Activated B cell treated with CpG ODN at 0.5 μM for 24 hours (primary cell): ENCODE measurements at regions not wholly inside any gene's neighbourhood (a gene's known extent, or its start where the extent isn't known, plus 50 kb on each side); places are given as distances from the start of the nearest gene placed in this dataset.

Experiments used
- ATAC-seq: fragments of 200-7000 bp; cut with Tn5 transposase; one replicate; pipeline ENCODE4 v1.10.0; 2021; ENCODE audit warnings: low read depth, mild to moderate bottlenecking, moderate library complexity
- CTCF ChIA-PET: fragments of 350-600 bp; sonication (Branson Sonifier 250); formaldehyde crosslinking; loops from one replicate; lab custom pipeline; 2021; ENCODE audit warnings: antibody characterized with exemption; lab: Charles Lee
- POLR2A ChIA-PET: fragments of 350-600 bp; sonication (Branson Sonifier 250); formaldehyde crosslinking; loops from one replicate; lab custom pipeline; 2021; ENCODE audit warnings: antibody characterized with exemption; lab: Charles Lee
- DNase-seq: peaks from one replicate; pipeline ENCODE4 v3.0.0; 2022
- H3K27ac Mint-ChIP-seq: one replicate; pipeline ENCODE4 v1.8.0; 2020; ENCODE audit warnings: mixed read lengths
- H3K27me3 Mint-ChIP-seq: one replicate; pipeline ENCODE4 v1.8.0; 2021; ENCODE audit warnings: mixed read lengths
- H3K36me3 Mint-ChIP-seq: one replicate; pipeline ENCODE4 v1.8.0; 2021; ENCODE audit warnings: low read depth, mixed read lengths
- H3K4me1 Mint-ChIP-seq: one replicate; pipeline ENCODE4 v1.8.0; 2021; ENCODE audit warnings: mixed read lengths
- H3K4me3 Mint-ChIP-seq: one replicate; pipeline ENCODE4 v1.8.0; 2020; ENCODE audit warnings: mild to moderate bottlenecking, mixed read lengths
- H3K9me3 Mint-ChIP-seq: one replicate; pipeline ENCODE4 v1.8.0; 2020; ENCODE audit warnings: mixed read lengths
- intact Hi-C: fragments of 100-400 bp; cut with micrococcal nuclease; formaldehyde crosslinking; loops from one replicate; pipeline ENCODE4 v1.15.1; 2024
- TF ChIP-seq, protein P1 (sequence below): fragments of 200-600 bp; IDR thresholded peaks from one replicate; pipeline ENCODE4 v1.8.0; 2022; ENCODE audit warnings: antibody characterized with exemption, mild to moderate bottlenecking

DNA sequence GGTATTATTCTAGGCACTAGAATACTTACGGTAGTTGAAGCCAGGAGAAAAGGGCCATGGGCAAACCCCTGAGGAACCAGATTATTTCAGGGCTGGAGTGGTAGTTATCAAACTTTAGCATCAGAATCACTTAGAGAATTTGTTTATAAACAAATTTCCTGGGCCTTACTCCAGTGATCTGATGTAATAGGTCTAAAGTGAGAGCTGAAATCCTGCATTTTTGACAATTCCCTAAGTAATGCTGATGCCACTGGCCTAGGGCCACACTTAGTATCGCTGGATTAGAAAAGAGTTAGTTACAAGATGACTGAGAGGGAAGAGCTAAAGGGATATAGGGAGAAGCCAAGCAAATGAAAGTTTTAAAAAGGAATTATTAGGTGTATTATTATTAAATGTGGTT, 412.5 kb upstream of the THRB start:
- H3K27ac Mint-ChIP-seq, result no peak overlapping the region
- intact Hi-C loops, result no loop called here

DNA sequence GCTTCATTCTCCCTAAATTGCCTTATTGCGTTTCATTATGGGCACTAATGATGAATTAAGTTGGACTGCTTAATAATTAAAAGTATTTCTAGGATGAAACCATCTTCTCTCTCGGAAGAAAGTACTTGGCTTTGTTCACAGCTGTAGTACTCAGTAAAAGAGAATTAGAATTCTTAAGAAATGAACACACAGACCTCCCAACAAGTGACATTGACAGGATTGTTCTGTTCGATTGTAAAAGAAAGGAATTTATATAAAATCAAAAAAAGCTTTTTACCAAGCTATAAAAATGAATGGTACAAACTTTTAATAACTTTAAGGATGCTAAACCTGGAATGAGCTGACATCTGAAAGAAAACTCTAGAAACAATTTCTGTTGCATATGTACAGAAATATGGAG, 416.4 kb upstream of the THRB start:
- no peak for ATAC-seq
- TF ChIP-seq, protein P1, sequence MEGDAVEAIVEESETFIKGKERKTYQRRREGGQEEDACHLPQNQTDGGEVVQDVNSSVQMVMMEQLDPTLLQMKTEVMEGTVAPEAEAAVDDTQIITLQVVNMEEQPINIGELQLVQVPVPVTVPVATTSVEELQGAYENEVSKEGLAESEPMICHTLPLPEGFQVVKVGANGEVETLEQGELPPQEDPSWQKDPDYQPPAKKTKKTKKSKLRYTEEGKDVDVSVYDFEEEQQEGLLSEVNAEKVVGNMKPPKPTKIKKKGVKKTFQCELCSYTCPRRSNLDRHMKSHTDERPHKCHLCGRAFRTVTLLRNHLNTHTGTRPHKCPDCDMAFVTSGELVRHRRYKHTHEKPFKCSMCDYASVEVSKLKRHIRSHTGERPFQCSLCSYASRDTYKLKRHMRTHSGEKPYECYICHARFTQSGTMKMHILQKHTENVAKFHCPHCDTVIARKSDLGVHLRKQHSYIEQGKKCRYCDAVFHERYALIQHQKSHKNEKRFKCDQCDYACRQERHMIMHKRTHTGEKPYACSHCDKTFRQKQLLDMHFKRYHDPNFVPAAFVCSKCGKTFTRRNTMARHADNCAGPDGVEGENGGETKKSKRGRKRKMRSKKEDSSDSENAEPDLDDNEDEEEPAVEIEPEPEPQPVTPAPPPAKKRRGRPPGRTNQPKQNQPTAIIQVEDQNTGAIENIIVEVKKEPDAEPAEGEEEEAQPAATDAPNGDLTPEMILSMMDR, result no peak
- Mint-ChIP-seq H3K27me3 (no peaks in the 10 kb centered on the region), H3K36me3 (no peaks in the 10 kb centered on the region), H3K4me3 (no peak overlapping the region), H3K4me1 (no peaks in the 10 kb centered on the region), H3K9me3 (peaks cover 3% of the 10 kb centered on the region), H3K27ac (no peak overlapping the region)
- CTCF ChIA-PET, result no interaction called here
- intact Hi-C loops, result no loop called here
- DNase-seq, result no peak
- POLR2A ChIA-PET, result no interaction called here

More for the DNA sequence above, 412.5 kb upstream of the THRB start:
- H3K9me3 Mint-ChIP-seq, result peaks cover 5% of the 10 kb centered on the region
- TF ChIP-seq, protein P1, result no peak
- CTCF ChIA-PET, result no interaction called here
- no peak for ATAC-seq
- no peak for DNase-seq
- no peak overlapping the region for H3K4me3 Mint-ChIP-seq
- POLR2A ChIA-PET, result no interaction called here
- no peaks in the 10 kb centered on the region for H3K4me1 Mint-ChIP-seq
- no peaks in the 10 kb centered on the region for H3K36me3 Mint-ChIP-seq
- no peaks in the 10 kb centered on the region for H3K27me3 Mint-ChIP-seq

DNA sequence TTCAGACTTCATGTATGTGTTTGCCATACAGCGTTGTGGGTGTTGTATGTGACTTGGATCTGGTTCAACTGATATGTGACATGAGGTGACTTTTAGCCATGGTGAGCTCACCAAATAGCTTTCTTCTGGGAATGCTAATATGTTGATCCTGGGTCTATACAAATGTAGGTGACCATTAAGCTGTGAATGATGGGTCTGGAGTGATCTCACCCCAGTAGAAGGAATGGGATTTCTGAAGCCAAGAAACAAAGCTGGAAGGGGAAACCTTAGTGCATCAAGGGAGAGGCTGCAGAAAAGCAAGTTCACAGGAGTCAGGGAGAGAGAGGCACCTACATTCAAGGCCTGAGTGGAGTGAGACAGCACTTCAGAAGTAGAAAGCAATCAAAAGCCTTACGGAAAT, 421.0 kb upstream of the THRB start:
- Mint-ChIP-seq H3K9me3 (no peaks in the 10 kb centered on the region), H3K27ac (no peak overlapping the region), H3K36me3 (no peaks in the 10 kb centered on the region), H3K27me3 (no peaks in the 10 kb centered on the region), H3K4me1 (no peaks in the 10 kb centered on the region), H3K4me3 (no peak overlapping the region)
- ChIA-PET CTCF (no interaction called here), POLR2A (no interaction called here)
- intact Hi-C loops, result no loop called here
- no peak for DNase-seq
- no peak for ATAC-seq
- TF ChIP-seq, protein P1, result no peak

DNA sequence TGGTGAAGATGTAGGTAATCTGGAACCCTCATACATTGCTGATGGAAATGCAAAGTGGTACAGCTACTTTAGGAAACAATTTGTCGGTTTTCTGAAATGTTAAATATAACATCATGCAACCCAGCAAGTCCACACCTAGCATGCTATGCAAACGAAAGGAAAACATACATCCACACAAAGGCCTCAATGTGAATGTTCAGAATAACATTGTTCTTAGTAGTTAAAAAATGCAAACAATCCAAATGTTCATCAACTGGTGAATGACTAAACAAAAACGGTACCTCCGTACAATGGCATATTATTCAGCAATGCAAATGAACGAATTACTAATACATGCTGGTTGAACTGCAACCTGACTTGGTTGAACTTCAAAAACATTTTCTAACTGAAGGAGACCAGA, 423.3 kb upstream of the THRB start:
- no peaks in the 10 kb centered on the region for H3K36me3 Mint-ChIP-seq
- H3K9me3 Mint-ChIP-seq, result no peaks in the 10 kb centered on the region
- no peak overlapping the region for H3K27ac Mint-ChIP-seq
- intact Hi-C loops, result no loop called here
- no peak overlapping the region for H3K4me3 Mint-ChIP-seq
- H3K27me3 Mint-ChIP-seq, result no peaks in the 10 kb centered on the region
- ATAC-seq (no peak), DNase-seq (no peak)
- ChIA-PET POLR2A (no interaction called here), CTCF (no interaction called here)
- H3K4me1 Mint-ChIP-seq, result no peaks in the 10 kb centered on the region
- TF ChIP-seq, protein P1, result no peak

DNA sequence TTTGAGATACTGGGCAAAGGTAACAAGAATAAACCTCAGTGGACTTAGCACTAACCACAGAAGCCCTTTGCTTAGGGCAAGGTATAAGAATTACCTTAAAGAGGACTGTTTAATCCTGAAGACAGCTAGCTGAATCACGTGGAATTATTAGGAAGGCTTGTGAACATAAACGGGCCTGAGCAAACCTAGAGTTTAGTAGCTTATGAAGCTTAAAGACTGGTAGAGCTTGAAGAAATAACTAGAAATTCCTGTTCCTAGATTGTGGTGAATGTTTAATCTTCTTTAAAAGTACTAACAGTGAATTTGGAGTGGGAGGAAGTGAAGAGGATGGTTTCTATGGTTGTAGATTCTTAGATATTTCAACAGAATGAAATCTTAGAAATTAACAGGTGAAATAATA, 428.9 kb upstream of the THRB start:
- POLR2A ChIA-PET, result no interaction called here
- no peak for DNase-seq
- Mint-ChIP-seq H3K4me3 (no peak overlapping the region), H3K27me3 (no peaks in the 10 kb centered on the region), H3K4me1 (no peaks in the 10 kb centered on the region), H3K9me3 (no peaks in the 10 kb centered on the region), H3K36me3 (no peaks in the 10 kb centered on the region), H3K27ac (no peak overlapping the region)
- ATAC-seq, result no peak
- intact Hi-C loops, result no loop called here
- CTCF ChIA-PET, result no interaction called here
- TF ChIP-seq, protein P1, result no peak
